ENCODE measurements at regions not wholly inside any gene's neighbourhood (a gene's known extent, or its start where the extent isn't known, plus 50 kb on each side); places are given as distances from the start of the nearest gene placed in this dataset.

- no peak for TF ChIP-seq CTCF (IDR thresholded peaks at IDR 0.05)
- no peak for TF ChIP-seq HOXA7 (CRISPR knock-in tag; IDR thresholded peaks at IDR 0.05)
- TF ChIP-seq MYC (IDR thresholded peaks at IDR 0.05; ENCODE audit: borderline replicate concordance, low read length) = no peak
Observed at GRCh38 chrX:10755439-10756334, 135.3 kb upstream of the MID1 start.
